HG03280 (cell line): ENCODE measurements at regions not wholly inside any gene's neighbourhood (a gene's known extent, or its start where the extent isn't known, plus 50 kb on each side); places are given as distances from the start of the nearest gene placed in this dataset.
"Not testable (repeated sequence)": the region's sequence is repeated elsewhere in the genome, so short reads cannot be mapped to it uniquely, and the experiment has no call there.

ENCODE experiments used
- ATAC-seq: cut with Tn5 transposase; IDR thresholded peaks from one replicate; pipeline ENCODE4 v1.9.1; 2021; ENCODE audit warnings: mild to moderate bottlenecking, moderate library complexity; ENCODE audit not compliant: unreplicated experiment

GRCh38 chr1:190949939-190950338 lies 472.3 kb upstream of the BRINP3 start:
- no peak for ATAC-seq

GRCh38 chr1:190957565-190957964 lies 479.9 kb upstream of the BRINP3 start:
- no peak for ATAC-seq

- no peak for ATAC-seq
These were observed 485.7 kb upstream of the BRINP3 start for GRCh38 chr1:190963321-190963720.

GRCh38 chr1:190975827-190976226 lies 498.2 kb upstream of the BRINP3 start:
- no peak for ATAC-seq

- ATAC-seq, result no peak
These were observed 525.1 kb upstream of the BRINP3 start for GRCh38 chr1:191002768-191003167.

- ATAC-seq, result no peak
These were observed 539.1 kb upstream of the BRINP3 start for GRCh38 chr1:191016765-191017164.

- ATAC-seq, result no peak
These were observed 545.2 kb upstream of the BRINP3 start for GRCh38 chr1:191022856-191023255.

- ATAC-seq, result no peak
These were observed 548.4 kb upstream of the BRINP3 start for GRCh38 chr1:191025896-191026642.

GRCh38 chr1:191026828-191027227 lies 549.2 kb upstream of the BRINP3 start:
- no peak for ATAC-seq

- no peak for ATAC-seq
These were observed 556.5 kb upstream of the BRINP3 start for GRCh38 chr1:191034132-191034531.

- no peak for ATAC-seq
These were observed 565.4 kb upstream of the BRINP3 start for GRCh38 chr1:191043066-191043465.

- no peak for ATAC-seq
These were observed 572.1 kb upstream of the BRINP3 start for GRCh38 chr1:191049781-191050180.

GRCh38 chr1:191052888-191053287 lies 575.2 kb upstream of the BRINP3 start:
- no peak for ATAC-seq

GRCh38 chr1:191065346-191065745 lies 587.7 kb upstream of the BRINP3 start:
- no peak for ATAC-seq

GRCh38 chr1:191065771-191066170 lies 588.1 kb upstream of the BRINP3 start:
- no peak for ATAC-seq

GRCh38 chr1:191074881-191075280 lies 597.2 kb upstream of the BRINP3 start:
- no peak for ATAC-seq

GRCh38 chr1:191083090-191083489 lies 605.4 kb upstream of the BRINP3 start:
- not testable (repeated sequence) for ATAC-seq

GRCh38 chr1:191085121-191085520 lies 607.5 kb upstream of the BRINP3 start:
- ATAC-seq, result no peak

- no peak for ATAC-seq
These were observed 609.2 kb upstream of the BRINP3 start for GRCh38 chr1:191086910-191087309.

GRCh38 chr1:191096405-191096804 lies 618.7 kb upstream of the BRINP3 start:
- ATAC-seq, result no peak

- ATAC-seq, result no peak
These were observed 622.0 kb upstream of the BRINP3 start for GRCh38 chr1:191099696-191100095.

GRCh38 chr1:191101960-191102359 lies 624.3 kb upstream of the BRINP3 start:
- ATAC-seq, result no peak

- no peak for ATAC-seq
These were observed 648.3 kb upstream of the BRINP3 start for GRCh38 chr1:191125950-191126349.
